ENCODE measurements at regions not wholly inside any gene's neighbourhood (a gene's known extent, or its start where the extent isn't known, plus 50 kb on each side); places are given as distances from the start of the nearest gene placed in this dataset.

DNA sequence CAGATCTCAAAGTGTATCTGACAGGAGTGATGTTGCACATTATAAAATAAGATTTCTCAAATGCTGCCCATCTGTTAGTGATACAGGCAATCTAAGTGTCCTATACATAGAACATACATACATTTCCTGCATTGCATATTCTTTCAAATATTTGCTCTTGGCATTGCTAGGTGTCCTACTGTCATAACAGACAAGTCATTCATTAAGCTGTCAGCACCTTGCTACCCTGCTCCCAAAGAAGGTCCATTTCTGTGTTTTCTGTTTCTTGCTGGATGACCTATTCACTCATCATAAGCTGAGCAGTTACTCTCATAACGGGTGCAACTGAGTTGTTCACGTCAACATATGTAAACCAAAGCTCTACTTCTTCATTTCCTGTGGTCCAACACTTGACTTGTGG lies 719.0 kb downstream of the KCNJ2 start:
- Histone ChIP-seq H3K36me3 (ENCODE audit: control insufficient read depth, insufficient read depth, low read length) (no peaks in the 10 kb centered on the region), H3K27me3 (ENCODE audit: control insufficient read depth, insufficient read depth, low read length) (no peaks in the 10 kb centered on the region), H3K9me3 (ENCODE audit: control insufficient read depth, insufficient read depth, low read depth, low read length) (no peaks in the 10 kb centered on the region), H3K4me1 (ENCODE audit: control insufficient read depth, insufficient read depth, low read length) (no peaks in the 10 kb centered on the region), H3K4me3 (ENCODE audit: low read depth in 2 of 2, low read length in 2 of 2) (no peak overlapping the region), H3K27ac (ENCODE audit: low read length) (no peak overlapping the region)
- TF ChIP-seq POLR2AphosphoS5 (IDR thresholded peaks at IDR 0.05; ENCODE audit: low read depth, low read length), result no peak
- TF ChIP-seq, protein P1, sequence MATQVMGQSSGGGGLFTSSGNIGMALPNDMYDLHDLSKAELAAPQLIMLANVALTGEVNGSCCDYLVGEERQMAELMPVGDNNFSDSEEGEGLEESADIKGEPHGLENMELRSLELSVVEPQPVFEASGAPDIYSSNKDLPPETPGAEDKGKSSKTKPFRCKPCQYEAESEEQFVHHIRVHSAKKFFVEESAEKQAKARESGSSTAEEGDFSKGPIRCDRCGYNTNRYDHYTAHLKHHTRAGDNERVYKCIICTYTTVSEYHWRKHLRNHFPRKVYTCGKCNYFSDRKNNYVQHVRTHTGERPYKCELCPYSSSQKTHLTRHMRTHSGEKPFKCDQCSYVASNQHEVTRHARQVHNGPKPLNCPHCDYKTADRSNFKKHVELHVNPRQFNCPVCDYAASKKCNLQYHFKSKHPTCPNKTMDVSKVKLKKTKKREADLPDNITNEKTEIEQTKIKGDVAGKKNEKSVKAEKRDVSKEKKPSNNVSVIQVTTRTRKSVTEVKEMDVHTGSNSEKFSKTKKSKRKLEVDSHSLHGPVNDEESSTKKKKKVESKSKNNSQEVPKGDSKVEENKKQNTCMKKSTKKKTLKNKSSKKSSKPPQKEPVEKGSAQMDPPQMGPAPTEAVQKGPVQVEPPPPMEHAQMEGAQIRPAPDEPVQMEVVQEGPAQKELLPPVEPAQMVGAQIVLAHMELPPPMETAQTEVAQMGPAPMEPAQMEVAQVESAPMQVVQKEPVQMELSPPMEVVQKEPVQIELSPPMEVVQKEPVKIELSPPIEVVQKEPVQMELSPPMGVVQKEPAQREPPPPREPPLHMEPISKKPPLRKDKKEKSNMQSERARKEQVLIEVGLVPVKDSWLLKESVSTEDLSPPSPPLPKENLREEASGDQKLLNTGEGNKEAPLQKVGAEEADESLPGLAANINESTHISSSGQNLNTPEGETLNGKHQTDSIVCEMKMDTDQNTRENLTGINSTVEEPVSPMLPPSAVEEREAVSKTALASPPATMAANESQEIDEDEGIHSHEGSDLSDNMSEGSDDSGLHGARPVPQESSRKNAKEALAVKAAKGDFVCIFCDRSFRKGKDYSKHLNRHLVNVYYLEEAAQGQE (IDR thresholded peaks at IDR 0.05; ENCODE audit: insufficient read depth in 1 of 2, low read depth in 2 of 2, low read length in 1 of 2), result no peak
- no peak for TF ChIP-seq TCF7L2 (IDR thresholded peaks at IDR 0.05; ENCODE audit: low read depth, low read length)
- TF ChIP-seq, protein P2, sequence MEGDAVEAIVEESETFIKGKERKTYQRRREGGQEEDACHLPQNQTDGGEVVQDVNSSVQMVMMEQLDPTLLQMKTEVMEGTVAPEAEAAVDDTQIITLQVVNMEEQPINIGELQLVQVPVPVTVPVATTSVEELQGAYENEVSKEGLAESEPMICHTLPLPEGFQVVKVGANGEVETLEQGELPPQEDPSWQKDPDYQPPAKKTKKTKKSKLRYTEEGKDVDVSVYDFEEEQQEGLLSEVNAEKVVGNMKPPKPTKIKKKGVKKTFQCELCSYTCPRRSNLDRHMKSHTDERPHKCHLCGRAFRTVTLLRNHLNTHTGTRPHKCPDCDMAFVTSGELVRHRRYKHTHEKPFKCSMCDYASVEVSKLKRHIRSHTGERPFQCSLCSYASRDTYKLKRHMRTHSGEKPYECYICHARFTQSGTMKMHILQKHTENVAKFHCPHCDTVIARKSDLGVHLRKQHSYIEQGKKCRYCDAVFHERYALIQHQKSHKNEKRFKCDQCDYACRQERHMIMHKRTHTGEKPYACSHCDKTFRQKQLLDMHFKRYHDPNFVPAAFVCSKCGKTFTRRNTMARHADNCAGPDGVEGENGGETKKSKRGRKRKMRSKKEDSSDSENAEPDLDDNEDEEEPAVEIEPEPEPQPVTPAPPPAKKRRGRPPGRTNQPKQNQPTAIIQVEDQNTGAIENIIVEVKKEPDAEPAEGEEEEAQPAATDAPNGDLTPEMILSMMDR (IDR thresholded peaks at IDR 0.05), result no peak
- TF ChIP-seq SIN3A (IDR thresholded peaks at IDR 0.05; ENCODE audit: borderline replicate concordance, insufficient read depth, low read depth, low read length), result no peak
- no TSS peak for BruUV-seq (replicated peaks)
- no peak for ATAC-seq
- in situ Hi-C loops (cut with HindIII; ENCODE audit: low pct_unique_long_range_greater_than_20kb, low sequenced_read_pairs) (no loop called here), intact Hi-C loops (cut with micrococcal nuclease; ENCODE audit: unreplicated experiment) (no loop called here)
- ChIA-PET CTCF (no interaction called here), POLR2A (no interaction called here)
- DNase-seq (ENCODE audit: low read depth, low spot score), result no peak

DNA sequence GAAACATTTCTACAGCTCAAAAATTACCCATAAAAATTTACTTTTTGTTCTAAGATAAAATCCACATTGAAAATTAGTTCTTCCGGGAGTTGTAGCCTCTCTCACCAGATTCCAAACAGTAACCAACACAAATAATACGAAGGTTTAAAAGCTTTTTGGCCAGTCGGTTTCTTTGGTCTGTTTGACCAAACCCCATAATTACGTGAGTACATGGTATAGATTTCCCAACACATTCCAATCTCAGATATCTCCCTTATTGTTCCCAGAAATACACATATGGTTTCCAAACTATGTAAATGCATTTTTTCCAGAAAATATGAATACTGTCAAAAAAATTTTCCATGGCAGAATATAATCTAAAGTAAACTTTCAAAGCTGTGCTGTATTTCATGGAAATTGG lies 722.0 kb downstream of the KCNJ2 start:
- ChIA-PET POLR2A (no interaction called here), CTCF (no interaction called here)
- no peaks in the 10 kb centered on the region for H3K9me3 ChIP-seq (ENCODE audit: control insufficient read depth, insufficient read depth, low read depth, low read length)
- DNase-seq (ENCODE audit: low read depth, low spot score) (no peak), ATAC-seq (no peak)
- no peak overlapping the region for H3K4me3 ChIP-seq (ENCODE audit: low read depth in 2 of 2, low read length in 2 of 2)
- no peaks in the 10 kb centered on the region for H3K4me1 ChIP-seq (ENCODE audit: control insufficient read depth, insufficient read depth, low read length)
- BruUV-seq (replicated peaks), result no TSS peak
- TF ChIP-seq POLR2AphosphoS5 (IDR thresholded peaks at IDR 0.05; ENCODE audit: low read depth, low read length) (no peak), SIN3A (IDR thresholded peaks at IDR 0.05; ENCODE audit: borderline replicate concordance, insufficient read depth, low read depth, low read length) (no peak), TCF7L2 (IDR thresholded peaks at IDR 0.05; ENCODE audit: low read depth, low read length) (no peak)
- TF ChIP-seq, protein P1 (IDR thresholded peaks at IDR 0.05; ENCODE audit: insufficient read depth in 1 of 2, low read depth in 2 of 2, low read length in 1 of 2), result no peak
- TF ChIP-seq, protein P2 (IDR thresholded peaks at IDR 0.05), result no peak
- no peak overlapping the region for H3K27ac ChIP-seq (ENCODE audit: low read length)
- H3K36me3 ChIP-seq (ENCODE audit: control insufficient read depth, insufficient read depth, low read length), result no peaks in the 10 kb centered on the region
- intact Hi-C loops (cut with micrococcal nuclease; ENCODE audit: unreplicated experiment), result no loop called here
- in situ Hi-C loops (cut with HindIII; ENCODE audit: low pct_unique_long_range_greater_than_20kb, low sequenced_read_pairs), result no loop called here
- no peaks in the 10 kb centered on the region for H3K27me3 ChIP-seq (ENCODE audit: control insufficient read depth, insufficient read depth, low read length)

Measured in Panc1 (cell line).